GM23338 (cell line): ENCODE measurements at regions not wholly inside any gene's neighbourhood (a gene's known extent, or its start where the extent isn't known, plus 50 kb on each side); places are given as distances from the start of the nearest gene placed in this dataset.

ENCODE experiments used
- ATAC-seq: fragments of 200-7000 bp; cut with Tn5 transposase; 3 replicates; pipeline ENCODE4 v1.9.1; 2020
- DNase-seq: peaks from one replicate; pipeline ENCODE4 v3.0.0-alpha.2; 2015; ENCODE audit warnings: low spot score
- H2AFZ ChIP-seq: fragments of 200-600 bp; sonication (generic); 2 replicates; pipeline ENCODE4 v1.8.0; 2016; ENCODE audit warnings: antibody characterized with exemption, mild to moderate bottlenecking, moderate library complexity
- H3F3A ChIP-seq: fragments of 200-600 bp; sonication (generic); replicated peaks from 2 replicates; pipeline ENCODE4 v1.8.0; 2017; ENCODE audit warnings: antibody characterized with exemption, mixed run types, low read depth
- H3K27ac ChIP-seq: fragments of 200-600 bp; sonication (generic); 2 replicates; pipeline ENCODE4 v1.6.1; 2016; ENCODE audit warnings: low read depth
- H3K27me3 ChIP-seq: fragments of 200-600 bp; sonication (generic); 2 replicates; pipeline ENCODE4 v1.8.0; 2016; ENCODE audit warnings: mild to moderate bottlenecking, mixed run types, moderate library complexity; ENCODE audit not compliant: insufficient read depth
- H3K36me3 ChIP-seq: fragments of 200-600 bp; sonication (generic); 2 replicates; pipeline ENCODE4 v1.8.0; 2016; ENCODE audit warnings: mild to moderate bottlenecking; ENCODE audit not compliant: insufficient read depth
- H3K4me1 ChIP-seq: fragments of 200-600 bp; sonication (generic); 2 replicates; pipeline ENCODE4 v1.8.0; 2016; ENCODE audit warnings: mild to moderate bottlenecking, moderate library complexity; ENCODE audit not compliant: insufficient read depth
- H3K4me2 ChIP-seq: fragments of 200-600 bp; sonication (generic); 2 replicates; pipeline ENCODE4 v1.7.1; 2017; ENCODE audit warnings: mixed run types
- H3K4me3 ChIP-seq: fragments of 200-600 bp; sonication (generic); 2 replicates; pipeline ENCODE4 v1.6.1; 2016; ENCODE audit warnings: mixed run types
- H3K79me2 ChIP-seq: fragments of 200-600 bp; sonication (generic); replicated peaks from 2 replicates; pipeline ENCODE4 v1.8.0; 2017; ENCODE audit warnings: mild to moderate bottlenecking; ENCODE audit not compliant: insufficient read depth
- H3K9me2 ChIP-seq: fragments of 200-600 bp; sonication (generic); 2 replicates; pipeline ENCODE4 v1.8.0; 2017; ENCODE audit not compliant: insufficient read depth
- H4K20me1 ChIP-seq: fragments of 200-600 bp; sonication (generic); replicated peaks from 2 replicates; pipeline ENCODE4 v1.8.0; 2017; ENCODE audit warnings: mild to moderate bottlenecking; ENCODE audit not compliant: insufficient read depth
- H3K27ac Mint-ChIP-seq: 2 replicates; pipeline ENCODE4 v1.8.0; 2020; ENCODE audit warnings: inconsistent platforms, mild to moderate bottlenecking, moderate library complexity, mixed read lengths
- H3K27me3 Mint-ChIP-seq: 3 replicates; pipeline ENCODE4 v1.8.0; 2022; ENCODE audit warnings: low read depth, mild to moderate bottlenecking, moderate library complexity, mixed read lengths, inconsistent platforms; ENCODE audit not compliant: insufficient read depth, poor library complexity
- H3K36me3 Mint-ChIP-seq: 3 replicates; pipeline ENCODE4 v1.8.0; 2021; ENCODE audit warnings: low read depth, mild to moderate bottlenecking, inconsistent platforms, moderate library complexity, mixed read lengths
- H3K4me1 Mint-ChIP-seq: 3 replicates; pipeline ENCODE4 v1.8.0; 2020; ENCODE audit warnings: mild to moderate bottlenecking, inconsistent platforms, mixed read lengths
- H3K4me3 Mint-ChIP-seq: 3 replicates; pipeline ENCODE4 v1.8.0; 2021; ENCODE audit warnings: moderate library complexity, mild to moderate bottlenecking, inconsistent platforms, mixed read lengths
- H3K9me3 Mint-ChIP-seq: 3 replicates; pipeline ENCODE4 v1.8.0; 2020; ENCODE audit warnings: moderate library complexity, mild to moderate bottlenecking, inconsistent platforms, mixed read lengths
- CREB1 ChIP-seq: fragments of 250-450 bp; sonication (Bioruptor Pico); IDR thresholded peaks from 2 replicates; pipeline ENCODE4 v1.5.0; 2020; ENCODE audit warnings: low read depth, mild to moderate bottlenecking, moderate library complexity
- EZH2 ChIP-seq: fragments of 200-600 bp; sonication (generic); IDR thresholded peaks from one replicate; pipeline ENCODE4 v1.8.0; 2017; ENCODE audit warnings: antibody characterized with exemption, mild to moderate bottlenecking, low read depth; ENCODE audit not compliant: unreplicated experiment
- EZH2phosphoT487 ChIP-seq: fragments of 200-600 bp; sonication (generic); IDR thresholded peaks from one replicate; pipeline ENCODE4 v1.8.1; 2018; ENCODE audit warnings: antibody characterized with exemption; ENCODE audit not compliant: unreplicated experiment
- JUNB ChIP-seq: IDR thresholded peaks from one replicate; pipeline ENCODE4 v1.6.1; 2016; ENCODE audit warnings: antibody characterized with exemption; ENCODE audit not compliant: unreplicated experiment
- NANOG ChIP-seq: IDR thresholded peaks from 2 replicates; pipeline ENCODE4 v1.6.1; 2016; ENCODE audit warnings: antibody characterized with exemption, borderline replicate concordance
- POLR2AphosphoS5 ChIP-seq: IDR thresholded peaks from 2 replicates; pipeline ENCODE4 v1.6.1; 2016; ENCODE audit warnings: antibody characterized with exemption, low read depth
- STAT1 ChIP-seq: IDR thresholded peaks from one replicate; pipeline ENCODE4 v1.6.1; 2016; ENCODE audit warnings: antibody characterized with exemption; ENCODE audit not compliant: unreplicated experiment
- ZNF114 ChIP-seq: fragments of 250-450 bp; sonication (Bioruptor Pico); IDR thresholded peaks from 2 replicates; pipeline ENCODE4 v1.5.0; 2020; ENCODE audit warnings: mild to moderate bottlenecking, moderate library complexity
- ZNF331 ChIP-seq: fragments of 250-450 bp; sonication (Bioruptor Pico); IDR thresholded peaks from 2 replicates; pipeline ENCODE4 v1.5.0; 2020; ENCODE audit warnings: low read depth, mild to moderate bottlenecking, moderate library complexity
- TF ChIP-seq, protein P1 (sequence below): fragments of 250-450 bp; sonication (Bioruptor Pico); IDR thresholded peaks from 2 replicates; pipeline ENCODE4 v1.5.0; 2020; ENCODE audit warnings: mild to moderate bottlenecking, moderate library complexity
- TF ChIP-seq, protein P2 (sequence below): IDR thresholded peaks from 2 replicates; pipeline ENCODE4 v1.6.1; 2016; ENCODE audit warnings: antibody characterized with exemption
- TF ChIP-seq, protein P3 (sequence below): IDR thresholded peaks from one replicate; pipeline ENCODE4 v1.6.1; 2018; ENCODE audit warnings: antibody characterized with exemption; ENCODE audit not compliant: unreplicated experiment

DNA sequence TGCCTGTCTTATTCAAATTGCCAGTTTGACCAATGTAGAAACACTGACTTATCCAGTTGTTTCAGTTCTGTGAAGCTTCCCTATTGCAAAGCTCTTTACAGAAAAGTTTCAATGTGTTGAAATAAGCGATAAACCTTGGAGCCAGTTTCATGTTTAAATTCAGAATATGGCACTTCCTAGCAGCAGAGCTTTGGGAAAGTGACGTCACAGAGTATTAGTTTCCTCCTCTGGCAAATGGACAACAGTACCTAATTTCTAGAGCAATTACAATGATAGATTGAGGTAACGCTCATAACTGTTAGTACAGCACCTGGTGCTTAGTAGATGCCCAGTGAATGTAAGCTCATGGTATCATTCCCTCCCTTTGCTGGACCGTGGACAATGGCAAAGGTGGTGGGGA lies 527.5 kb upstream of the DAB1 start:
- TF ChIP-seq ZNF331 (CRISPR knock-in tag) (no peak), STAT1 (no peak), JUNB (no peak), CREB1 (CRISPR knock-in tag) (no peak), POLR2AphosphoS5 (no peak), EZH2phosphoT487 (no peak), ZNF114 (CRISPR knock-in tag) (no peak), EZH2 (no peak), NANOG (no peak)
- TF ChIP-seq, protein P1, sequence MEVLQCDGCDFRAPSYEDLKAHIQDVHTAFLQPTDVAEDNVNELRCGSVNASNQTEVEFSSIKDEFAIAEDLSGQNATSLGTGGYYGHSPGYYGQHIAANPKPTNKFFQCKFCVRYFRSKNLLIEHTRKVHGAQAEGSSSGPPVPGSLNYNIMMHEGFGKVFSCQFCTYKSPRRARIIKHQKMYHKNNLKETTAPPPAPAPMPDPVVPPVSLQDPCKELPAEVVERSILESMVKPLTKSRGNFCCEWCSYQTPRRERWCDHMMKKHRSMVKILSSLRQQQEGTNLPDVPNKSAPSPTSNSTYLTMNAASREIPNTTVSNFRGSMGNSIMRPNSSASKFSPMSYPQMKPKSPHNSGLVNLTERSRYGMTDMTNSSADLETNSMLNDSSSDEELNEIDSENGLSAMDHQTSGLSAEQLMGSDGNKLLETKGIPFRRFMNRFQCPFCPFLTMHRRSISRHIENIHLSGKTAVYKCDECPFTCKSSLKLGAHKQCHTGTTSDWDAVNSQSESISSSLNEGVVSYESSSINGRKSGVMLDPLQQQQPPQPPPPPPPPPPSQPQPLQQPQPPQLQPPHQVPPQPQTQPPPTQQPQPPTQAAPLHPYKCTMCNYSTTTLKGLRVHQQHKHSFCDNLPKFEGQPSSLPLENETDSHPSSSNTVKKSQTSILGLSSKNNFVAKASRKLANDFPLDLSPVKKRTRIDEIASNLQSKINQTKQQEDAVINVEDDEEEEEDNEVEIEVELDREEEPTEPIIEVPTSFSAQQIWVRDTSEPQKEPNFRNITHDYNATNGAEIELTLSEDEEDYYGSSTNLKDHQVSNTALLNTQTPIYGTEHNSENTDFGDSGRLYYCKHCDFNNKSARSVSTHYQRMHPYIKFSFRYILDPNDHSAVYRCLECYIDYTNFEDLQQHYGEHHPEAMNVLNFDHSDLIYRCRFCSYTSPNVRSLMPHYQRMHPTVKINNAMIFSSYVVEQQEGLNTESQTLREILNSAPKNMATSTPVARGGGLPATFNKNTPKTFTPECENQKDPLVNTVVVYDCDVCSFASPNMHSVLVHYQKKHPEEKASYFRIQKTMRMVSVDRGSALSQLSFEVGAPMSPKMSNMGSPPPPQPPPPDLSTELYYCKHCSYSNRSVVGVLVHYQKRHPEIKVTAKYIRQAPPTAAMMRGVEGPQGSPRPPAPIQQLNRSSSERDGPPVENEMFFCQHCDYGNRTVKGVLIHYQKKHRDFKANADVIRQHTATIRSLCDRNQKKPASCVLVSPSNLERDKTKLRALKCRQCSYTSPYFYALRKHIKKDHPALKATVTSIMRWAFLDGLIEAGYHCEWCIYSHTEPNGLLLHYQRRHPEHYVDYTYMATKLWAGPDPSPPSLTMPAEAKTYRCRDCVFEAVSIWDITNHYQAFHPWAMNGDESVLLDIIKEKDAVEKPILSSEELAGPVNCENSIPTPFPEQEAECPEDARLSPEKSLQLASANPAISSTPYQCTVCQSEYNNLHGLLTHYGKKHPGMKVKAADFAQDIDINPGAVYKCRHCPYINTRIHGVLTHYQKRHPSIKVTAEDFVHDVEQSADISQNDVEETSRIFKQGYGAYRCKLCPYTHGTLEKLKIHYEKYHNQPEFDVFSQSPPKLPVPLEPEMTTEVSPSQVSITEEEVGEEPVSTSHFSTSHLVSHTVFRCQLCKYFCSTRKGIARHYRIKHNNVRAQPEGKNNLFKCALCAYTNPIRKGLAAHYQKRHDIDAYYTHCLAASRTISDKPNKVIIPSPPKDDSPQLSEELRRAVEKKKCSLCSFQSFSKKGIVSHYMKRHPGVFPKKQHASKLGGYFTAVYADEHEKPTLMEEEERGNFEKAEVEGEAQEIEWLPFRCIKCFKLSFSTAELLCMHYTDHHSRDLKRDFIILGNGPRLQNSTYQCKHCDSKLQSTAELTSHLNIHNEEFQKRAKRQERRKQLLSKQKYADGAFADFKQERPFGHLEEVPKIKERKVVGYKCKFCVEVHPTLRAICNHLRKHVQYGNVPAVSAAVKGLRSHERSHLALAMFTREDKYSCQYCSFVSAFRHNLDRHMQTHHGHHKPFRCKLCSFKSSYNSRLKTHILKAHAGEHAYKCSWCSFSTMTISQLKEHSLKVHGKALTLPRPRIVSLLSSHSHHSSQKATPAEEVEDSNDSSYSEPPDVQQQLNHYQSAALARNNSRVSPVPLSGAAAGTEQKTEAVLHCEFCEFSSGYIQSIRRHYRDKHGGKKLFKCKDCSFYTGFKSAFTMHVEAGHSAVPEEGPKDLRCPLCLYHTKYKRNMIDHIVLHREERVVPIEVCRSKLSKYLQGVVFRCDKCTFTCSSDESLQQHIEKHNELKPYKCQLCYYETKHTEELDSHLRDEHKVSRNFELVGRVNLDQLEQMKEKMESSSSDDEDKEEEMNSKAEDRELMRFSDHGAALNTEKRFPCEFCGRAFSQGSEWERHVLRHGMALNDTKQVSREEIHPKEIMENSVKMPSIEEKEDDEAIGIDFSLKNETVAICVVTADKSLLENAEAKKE (CRISPR knock-in tag): no peak
- TF ChIP-seq, protein P2, sequence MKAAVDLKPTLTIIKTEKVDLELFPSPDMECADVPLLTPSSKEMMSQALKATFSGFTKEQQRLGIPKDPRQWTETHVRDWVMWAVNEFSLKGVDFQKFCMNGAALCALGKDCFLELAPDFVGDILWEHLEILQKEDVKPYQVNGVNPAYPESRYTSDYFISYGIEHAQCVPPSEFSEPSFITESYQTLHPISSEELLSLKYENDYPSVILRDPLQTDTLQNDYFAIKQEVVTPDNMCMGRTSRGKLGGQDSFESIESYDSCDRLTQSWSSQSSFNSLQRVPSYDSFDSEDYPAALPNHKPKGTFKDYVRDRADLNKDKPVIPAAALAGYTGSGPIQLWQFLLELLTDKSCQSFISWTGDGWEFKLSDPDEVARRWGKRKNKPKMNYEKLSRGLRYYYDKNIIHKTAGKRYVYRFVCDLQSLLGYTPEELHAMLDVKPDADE: no peak
- TF ChIP-seq, protein P3, sequence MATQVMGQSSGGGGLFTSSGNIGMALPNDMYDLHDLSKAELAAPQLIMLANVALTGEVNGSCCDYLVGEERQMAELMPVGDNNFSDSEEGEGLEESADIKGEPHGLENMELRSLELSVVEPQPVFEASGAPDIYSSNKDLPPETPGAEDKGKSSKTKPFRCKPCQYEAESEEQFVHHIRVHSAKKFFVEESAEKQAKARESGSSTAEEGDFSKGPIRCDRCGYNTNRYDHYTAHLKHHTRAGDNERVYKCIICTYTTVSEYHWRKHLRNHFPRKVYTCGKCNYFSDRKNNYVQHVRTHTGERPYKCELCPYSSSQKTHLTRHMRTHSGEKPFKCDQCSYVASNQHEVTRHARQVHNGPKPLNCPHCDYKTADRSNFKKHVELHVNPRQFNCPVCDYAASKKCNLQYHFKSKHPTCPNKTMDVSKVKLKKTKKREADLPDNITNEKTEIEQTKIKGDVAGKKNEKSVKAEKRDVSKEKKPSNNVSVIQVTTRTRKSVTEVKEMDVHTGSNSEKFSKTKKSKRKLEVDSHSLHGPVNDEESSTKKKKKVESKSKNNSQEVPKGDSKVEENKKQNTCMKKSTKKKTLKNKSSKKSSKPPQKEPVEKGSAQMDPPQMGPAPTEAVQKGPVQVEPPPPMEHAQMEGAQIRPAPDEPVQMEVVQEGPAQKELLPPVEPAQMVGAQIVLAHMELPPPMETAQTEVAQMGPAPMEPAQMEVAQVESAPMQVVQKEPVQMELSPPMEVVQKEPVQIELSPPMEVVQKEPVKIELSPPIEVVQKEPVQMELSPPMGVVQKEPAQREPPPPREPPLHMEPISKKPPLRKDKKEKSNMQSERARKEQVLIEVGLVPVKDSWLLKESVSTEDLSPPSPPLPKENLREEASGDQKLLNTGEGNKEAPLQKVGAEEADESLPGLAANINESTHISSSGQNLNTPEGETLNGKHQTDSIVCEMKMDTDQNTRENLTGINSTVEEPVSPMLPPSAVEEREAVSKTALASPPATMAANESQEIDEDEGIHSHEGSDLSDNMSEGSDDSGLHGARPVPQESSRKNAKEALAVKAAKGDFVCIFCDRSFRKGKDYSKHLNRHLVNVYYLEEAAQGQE: no peak
- Mint-ChIP-seq H3K4me3 (no peak overlapping the region), H3K4me1 (no peaks in the 10 kb centered on the region; the same call in 2 of the 3 replicates), H3K36me3 (no peaks in the 10 kb centered on the region), H3K27me3 (no peaks in the 10 kb centered on the region), H3K9me3 (no peaks in the 10 kb centered on the region), H3K27ac (no peak overlapping the region)
- H3K4me2 ChIP-seq: no peak overlapping the region
- DNase-seq (no peak), ATAC-seq (no peak)
- no peaks in the 10 kb centered on the region; the same call in 1 of the 2 replicates for H3K4me1 ChIP-seq
- no peaks in the 10 kb centered on the region for H3K36me3 ChIP-seq
- no peak overlapping the region for H3K4me3 ChIP-seq
- no peaks in the 10 kb centered on the region for H3K27me3 ChIP-seq
- no peak overlapping the region for H2AFZ ChIP-seq
- no peaks in the 10 kb centered on the region for H3K79me2 ChIP-seq
- H3F3A ChIP-seq: no peaks in the 10 kb centered on the region
- H3K27ac ChIP-seq: no peak overlapping the region
- H3K9me2 ChIP-seq: peaks cover 14% of the 10 kb centered on the region
- H4K20me1 ChIP-seq: no peaks in the 10 kb centered on the region
